Loucy (cell line): ENCODE measurements at regions not wholly inside any gene's neighbourhood (a gene's known extent, or its start where the extent isn't known, plus 50 kb on each side); places are given as distances from the start of the nearest gene placed in this dataset.

Experiments
- H2AFZ ChIP-seq: fragments of 200-600 bp; sonication (generic); 2 replicates; pipeline ENCODE4 v1.6.0; 2016; ENCODE audit warnings: antibody characterized with exemption, mild to moderate bottlenecking, low read length, moderate library complexity
- H3F3A ChIP-seq: fragments of 200-600 bp; 2 replicates; pipeline ENCODE4 v1.6.0; 2016; ENCODE audit warnings: antibody characterized with exemption, low read depth, mild to moderate bottlenecking
- H3K27me3 ChIP-seq: fragments of 200-600 bp; sonication (generic); 2 replicates; pipeline ENCODE4 v1.6.1; 2014; ENCODE audit warnings: low read length, mild to moderate bottlenecking; ENCODE audit not compliant: insufficient read depth, poor library complexity, severe bottlenecking
- H3K36me3 ChIP-seq: fragments of 200-600 bp; sonication (generic); 2 replicates; pipeline ENCODE4 v1.6.1; 2016; ENCODE audit warnings: low read length; ENCODE audit not compliant: insufficient read depth
- H3K4me1 ChIP-seq: fragments of 200-600 bp; sonication (generic); 2 replicates; pipeline ENCODE4 v1.5.1; 2014; ENCODE audit warnings: low read length, mild to moderate bottlenecking; ENCODE audit not compliant: insufficient read depth, poor library complexity, severe bottlenecking
- H3K4me2 ChIP-seq: fragments of 200-600 bp; sonication (generic); 2 replicates; pipeline ENCODE4 v1.6.0; 2014; ENCODE audit warnings: antibody characterized with exemption, low read length, low read depth, mild to moderate bottlenecking; ENCODE audit not compliant: poor library complexity, severe bottlenecking
- H3K4me3 ChIP-seq: fragments of 200-600 bp; sonication (generic); 2 replicates; pipeline ENCODE4 v1.5.1; 2014; ENCODE audit warnings: low read length, mild to moderate bottlenecking, mixed read lengths; ENCODE audit not compliant: poor library complexity, severe bottlenecking
- H3K79me2 ChIP-seq: fragments of 200-600 bp; sonication (generic); 2 replicates; pipeline ENCODE4 v1.6.1; 2014; ENCODE audit warnings: low read length; ENCODE audit not compliant: insufficient read depth
- H3K9ac ChIP-seq: fragments of 200-600 bp; sonication (generic); 2 replicates; pipeline ENCODE4 v1.6.0; 2014; ENCODE audit warnings: mild to moderate bottlenecking, low read depth, low read length, moderate library complexity; ENCODE audit not compliant: poor library complexity, severe bottlenecking
- H3K9me2 ChIP-seq: fragments of 200-600 bp; sonication (generic); replicated peaks from 2 replicates; pipeline ENCODE4 v1.6.1; 2016; ENCODE audit warnings: low read depth, low read length, mixed read lengths
- H3K9me3 ChIP-seq: fragments of 200-600 bp; sonication (generic); 2 replicates; pipeline ENCODE4 v1.6.1; 2014; ENCODE audit warnings: mild to moderate bottlenecking, antibody characterized with exemption, low read length, low read depth; ENCODE audit not compliant: insufficient read depth
- H4K20me1 ChIP-seq: fragments of 200-600 bp; sonication (generic); 2 replicates; pipeline ENCODE4 v1.6.0; 2014; ENCODE audit warnings: antibody characterized with exemption, low read length, mild to moderate bottlenecking; ENCODE audit not compliant: insufficient read depth, poor library complexity, severe bottlenecking
- EZH2phosphoT487 ChIP-seq: fragments of 200-600 bp; IDR thresholded peaks from 2 replicates; pipeline ENCODE4 v1.6.1; 2018; ENCODE audit warnings: antibody characterized with exemption, mild to moderate bottlenecking, moderate library complexity, borderline replicate concordance
- TF ChIP-seq, protein P1 (sequence below): fragments of 200-600 bp; sonication (generic); conservative IDR thresholded peaks from 2 replicates; pipeline ENCODE4 v1.5.1; 2014; ENCODE audit warnings: mild to moderate bottlenecking, antibody characterized with exemption, low read length

DNA sequence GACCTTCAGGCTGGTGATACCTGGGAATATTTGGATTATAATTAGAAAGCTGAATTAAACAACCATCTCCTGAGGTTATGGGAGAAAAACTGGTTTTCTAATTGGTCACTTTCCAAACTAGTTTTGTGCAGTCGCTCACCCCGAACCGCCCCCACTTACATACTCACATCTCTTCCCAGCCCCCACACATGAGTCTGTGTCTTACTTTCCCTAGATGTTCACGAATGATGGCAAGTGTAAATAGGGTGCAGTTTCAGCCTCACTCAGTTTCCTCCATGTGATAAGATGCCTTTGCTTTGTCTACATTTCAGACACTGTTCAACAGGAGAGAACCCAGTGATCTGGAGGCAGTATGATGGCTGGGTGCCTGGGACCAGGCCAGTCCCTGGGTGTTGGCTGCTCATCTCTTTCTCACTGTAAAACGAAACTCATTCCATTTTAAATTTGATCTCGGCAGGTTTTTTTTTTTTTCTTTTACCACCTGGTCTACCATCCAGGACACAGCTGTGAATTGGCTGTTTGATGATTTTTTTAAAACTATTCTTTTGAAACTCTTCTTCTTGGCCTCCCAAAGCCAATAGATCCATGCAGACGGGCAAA lies 164.3 kb upstream of the RAB4A start:
- no peaks in the 10 kb centered on the region for H3K9me2 ChIP-seq
- H2AFZ ChIP-seq = no peak overlapping the region
- no peak overlapping the region for H3K4me3 ChIP-seq
- H3K36me3 ChIP-seq = no peaks in the 10 kb centered on the region
- no peaks in the 10 kb centered on the region for H3K27me3 ChIP-seq
- H3F3A ChIP-seq = no peaks in the 10 kb centered on the region
- TF ChIP-seq, protein P1, sequence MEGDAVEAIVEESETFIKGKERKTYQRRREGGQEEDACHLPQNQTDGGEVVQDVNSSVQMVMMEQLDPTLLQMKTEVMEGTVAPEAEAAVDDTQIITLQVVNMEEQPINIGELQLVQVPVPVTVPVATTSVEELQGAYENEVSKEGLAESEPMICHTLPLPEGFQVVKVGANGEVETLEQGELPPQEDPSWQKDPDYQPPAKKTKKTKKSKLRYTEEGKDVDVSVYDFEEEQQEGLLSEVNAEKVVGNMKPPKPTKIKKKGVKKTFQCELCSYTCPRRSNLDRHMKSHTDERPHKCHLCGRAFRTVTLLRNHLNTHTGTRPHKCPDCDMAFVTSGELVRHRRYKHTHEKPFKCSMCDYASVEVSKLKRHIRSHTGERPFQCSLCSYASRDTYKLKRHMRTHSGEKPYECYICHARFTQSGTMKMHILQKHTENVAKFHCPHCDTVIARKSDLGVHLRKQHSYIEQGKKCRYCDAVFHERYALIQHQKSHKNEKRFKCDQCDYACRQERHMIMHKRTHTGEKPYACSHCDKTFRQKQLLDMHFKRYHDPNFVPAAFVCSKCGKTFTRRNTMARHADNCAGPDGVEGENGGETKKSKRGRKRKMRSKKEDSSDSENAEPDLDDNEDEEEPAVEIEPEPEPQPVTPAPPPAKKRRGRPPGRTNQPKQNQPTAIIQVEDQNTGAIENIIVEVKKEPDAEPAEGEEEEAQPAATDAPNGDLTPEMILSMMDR = no peak
- no peak for TF ChIP-seq EZH2phosphoT487
- no peaks in the 10 kb centered on the region for H3K4me1 ChIP-seq
- no peak overlapping the region for H3K4me2 ChIP-seq
- H3K79me2 ChIP-seq = no peaks in the 10 kb centered on the region
- H4K20me1 ChIP-seq = no peaks in the 10 kb centered on the region
- H3K9me3 ChIP-seq = no peaks in the 10 kb centered on the region
- no peak overlapping the region for H3K9ac ChIP-seq

DNA sequence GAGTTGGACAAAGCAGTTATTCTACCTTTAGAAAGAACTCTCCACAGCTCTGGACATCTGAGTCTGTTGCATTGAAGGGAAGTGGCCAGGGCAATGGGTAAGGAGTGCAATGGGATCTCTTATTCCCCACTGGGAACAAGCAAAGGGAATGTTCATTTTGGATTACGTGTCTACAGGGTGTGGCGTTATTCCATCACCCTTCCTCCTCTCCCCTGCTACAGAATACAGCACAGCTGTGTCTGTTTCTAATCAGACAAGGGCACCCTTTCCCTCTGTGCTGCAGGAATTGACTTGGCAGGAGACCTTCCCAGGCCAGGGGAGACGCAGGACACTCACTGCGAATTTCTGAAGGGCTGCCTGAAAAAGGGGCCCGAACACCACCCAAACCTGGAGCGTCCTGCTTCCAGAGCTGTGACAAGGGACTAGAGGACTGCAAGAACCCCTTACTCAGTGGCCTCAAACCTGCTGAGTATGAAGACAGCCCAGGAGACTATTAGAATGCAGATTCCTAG lies 163.6 kb upstream of the RAB4A start:
- Histone ChIP-seq H3K9me3 (no peaks in the 10 kb centered on the region), H3K36me3 (no peaks in the 10 kb centered on the region), H2AFZ (no peak overlapping the region), H4K20me1 (no peaks in the 10 kb centered on the region), H3K4me1 (no peaks in the 10 kb centered on the region), H3F3A (no peaks in the 10 kb centered on the region), H3K4me2 (no peak overlapping the region), H3K79me2 (no peaks in the 10 kb centered on the region), H3K9ac (no peak overlapping the region), H3K27me3 (no peaks in the 10 kb centered on the region), H3K4me3 (no peak overlapping the region), H3K9me2 (no peaks in the 10 kb centered on the region)
- TF ChIP-seq, protein P1 = no peak
- no peak for TF ChIP-seq EZH2phosphoT487

DNA sequence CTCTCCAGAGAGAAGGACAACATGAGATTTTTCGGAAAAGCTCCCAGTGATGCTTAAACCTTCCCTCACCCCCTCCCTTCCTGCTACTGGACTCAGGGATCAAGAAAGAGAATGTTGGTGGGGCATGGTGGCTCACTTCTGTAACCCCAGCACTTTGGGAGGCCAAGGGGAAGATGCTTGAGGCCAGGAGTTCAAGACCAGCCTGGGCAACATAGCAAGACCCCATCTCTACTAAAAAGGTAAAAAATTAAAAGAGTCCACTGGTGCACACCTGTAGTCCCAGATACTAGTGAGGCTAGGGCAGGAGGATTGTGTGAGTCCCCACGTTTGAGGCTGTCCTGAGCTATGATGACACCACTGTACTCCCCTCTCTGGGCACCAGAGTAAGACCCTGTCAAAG lies 162.9 kb upstream of the RAB4A start:
- Histone ChIP-seq H3K4me1 (no peaks in the 10 kb centered on the region), H3K9me2 (no peaks in the 10 kb centered on the region), H3K79me2 (no peaks in the 10 kb centered on the region), H3K9ac (no peak overlapping the region), H2AFZ (no peak overlapping the region), H3K4me2 (no peak overlapping the region), H3K9me3 (no peaks in the 10 kb centered on the region), H3K4me3 (no peak overlapping the region), H3K36me3 (no peaks in the 10 kb centered on the region), H3K27me3 (no peaks in the 10 kb centered on the region), H4K20me1 (no peaks in the 10 kb centered on the region), H3F3A (no peaks in the 10 kb centered on the region)
- TF ChIP-seq, protein P1 = no peak
- TF ChIP-seq EZH2phosphoT487 = no peak
